WTC11 (cell line): ENCODE measurements at regions not wholly inside any gene's neighbourhood (a gene's known extent, or its start where the extent isn't known, plus 50 kb on each side); places are given as distances from the start of the nearest gene placed in this dataset.

Source experiments
- ATF3 ChIP-seq: sonication (generic); formaldehyde crosslinking; conservative IDR thresholded peaks from 2 replicates; pipeline ENCODE4 v1.8.1; 2022; ENCODE audit warnings: mild to moderate bottlenecking, missing genetic modification reagents
- CDX4 ChIP-seq: fragments of 250-450 bp; sonication (Bioruptor Pico); IDR thresholded peaks from 2 replicates; pipeline ENCODE4 v1.9.0; 2021; ENCODE audit warnings: moderate library complexity, mild to moderate bottlenecking, inconsistent platforms, borderline replicate concordance
- CREB1 ChIP-seq: sonication (generic); formaldehyde crosslinking; IDR thresholded peaks from 2 replicates; pipeline ENCODE4 v1.8.0; 2023; ENCODE audit warnings: mild to moderate bottlenecking, missing genetic modification reagents
- CTCF ChIP-seq: fragments of 200-600 bp; IDR thresholded peaks from 2 replicates; pipeline ENCODE4 v1.8.0; 2022; ENCODE audit warnings: antibody characterized with exemption
- FOXP4 ChIP-seq: sonication (generic); formaldehyde crosslinking; IDR thresholded peaks from 2 replicates; pipeline ENCODE4 v1.8.0; 2022; ENCODE audit warnings: mild to moderate bottlenecking, missing genetic modification reagents

GRCh38 chr1:29625084-29625420 lies 388.7 kb downstream of the PTPRU start:
- TF ChIP-seq CTCF (no peak), ATF3 (no peak), FOXP4 (CRISPR knock-in tag) (no peak), CREB1 (CRISPR knock-in tag) (no peak), CDX4 (no peak)
